Activated CD4-positive, alpha-beta T cell treated with anti-CD3 and anti-CD28 coated beads, Interleukin-2, amount 50 U/mL, for 1 hour (primary cell): ENCODE measurements at regions not wholly inside any gene's neighbourhood (a gene's known extent, or its start where the extent isn't known, plus 50 kb on each side); places are given as distances from the start of the nearest gene placed in this dataset.
"Not testable (repeated sequence)": the region's sequence is repeated elsewhere in the genome, so short reads cannot be mapped to it uniquely, and the experiment has no call there.

Source experiments
- DNase-seq: peaks from one replicate; pipeline ENCODE4 v3.0.0-alpha.2; 2020

- no peak for DNase-seq
Measured at GRCh38 chr2:121818546-121818945, 63.1 kb downstream of the TSN start.

GRCh38 chr2:121819846-121820245 lies 64.4 kb downstream of the TSN start:
- DNase-seq = no peak

GRCh38 chr2:121821476-121822158 lies 66.2 kb downstream of the TSN start:
- no peak for DNase-seq

DNA sequence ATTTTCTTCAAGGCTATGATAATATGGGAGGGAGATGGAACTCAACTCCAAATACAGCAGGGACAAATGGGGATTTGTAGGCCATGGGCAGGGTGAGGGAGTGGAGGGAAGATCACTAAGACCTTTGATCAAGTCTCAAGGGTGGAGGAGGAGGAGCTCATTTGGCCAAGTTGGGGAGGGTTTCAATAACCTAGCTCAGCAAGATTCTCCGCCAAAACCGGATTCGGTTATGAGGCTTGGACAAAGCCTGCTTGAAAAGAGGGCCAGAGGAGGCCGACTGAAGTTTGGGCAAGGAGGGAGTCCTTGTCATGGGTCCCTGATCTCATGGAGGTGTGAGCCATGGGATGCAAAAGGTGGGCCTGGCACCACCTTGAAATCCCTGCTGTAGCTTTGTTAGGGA lies 68.8 kb downstream of the TSN start:
- no peak for DNase-seq

- no peak for DNase-seq
Measured at GRCh38 chr2:121825003-121825950, 69.8 kb downstream of the TSN start.

DNA sequence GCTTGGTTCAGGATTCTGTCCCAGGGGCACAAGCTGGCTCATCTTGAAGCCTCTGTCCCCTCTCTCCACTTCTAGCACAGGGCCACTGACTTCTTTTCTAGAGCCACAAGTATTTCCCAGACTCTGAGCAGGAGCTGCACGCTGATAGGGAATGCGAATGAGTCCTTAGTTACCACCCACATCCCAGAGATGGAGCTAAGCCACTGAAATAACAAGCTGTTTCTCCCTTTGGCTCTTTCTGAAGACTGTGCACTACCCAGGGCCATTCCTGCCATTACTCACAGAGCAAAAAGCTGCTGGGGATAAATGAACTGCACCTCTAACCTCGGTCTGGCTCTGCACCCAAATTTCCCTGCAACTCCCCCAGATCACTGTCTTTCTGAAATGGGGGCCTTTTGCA lies 70.6 kb downstream of the TSN start:
- DNase-seq = no peak

DNA sequence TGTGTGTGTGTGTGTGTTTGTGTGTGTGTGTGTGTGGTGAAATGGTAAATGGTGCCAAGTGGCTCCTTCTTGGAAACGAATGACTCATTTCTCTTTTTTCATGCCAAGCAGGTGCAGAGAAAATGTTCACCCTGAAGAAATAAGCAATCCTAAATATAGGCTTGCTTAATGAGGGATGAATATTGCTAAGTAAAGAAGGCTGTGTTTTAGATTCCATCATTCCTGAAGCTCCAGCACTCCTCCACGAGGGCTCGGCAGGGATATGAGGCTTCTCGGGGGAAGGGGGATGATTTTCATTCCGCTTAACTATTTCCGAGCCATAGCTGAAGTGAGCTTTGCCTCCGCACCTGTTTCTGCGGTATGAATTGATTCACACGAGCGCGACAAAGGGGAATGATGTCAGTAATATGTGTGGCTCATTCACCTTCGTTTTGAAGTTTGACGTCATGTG lies 72.9 kb downstream of the TSN start:
- no peak for DNase-seq

DNA sequence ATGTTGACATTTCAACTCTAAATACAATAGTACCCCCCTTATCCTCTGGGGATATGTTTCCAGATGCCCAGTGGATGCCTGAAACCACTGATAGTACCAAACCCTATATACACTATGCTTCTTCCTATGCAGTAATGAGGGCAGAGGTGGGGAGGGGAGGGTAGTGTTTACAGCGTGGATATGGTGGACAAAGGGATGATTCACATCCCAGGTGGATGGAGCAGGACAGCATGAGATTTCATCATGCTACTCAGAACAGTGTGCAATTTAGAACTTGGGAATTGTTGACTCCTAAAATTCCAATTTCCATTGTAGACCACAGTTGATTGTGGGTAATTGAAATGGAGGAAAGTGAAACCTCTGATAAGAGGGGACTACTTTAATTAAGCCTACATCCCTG lies 75.4 kb downstream of the TSN start:
- DNase-seq = no peak

DNA sequence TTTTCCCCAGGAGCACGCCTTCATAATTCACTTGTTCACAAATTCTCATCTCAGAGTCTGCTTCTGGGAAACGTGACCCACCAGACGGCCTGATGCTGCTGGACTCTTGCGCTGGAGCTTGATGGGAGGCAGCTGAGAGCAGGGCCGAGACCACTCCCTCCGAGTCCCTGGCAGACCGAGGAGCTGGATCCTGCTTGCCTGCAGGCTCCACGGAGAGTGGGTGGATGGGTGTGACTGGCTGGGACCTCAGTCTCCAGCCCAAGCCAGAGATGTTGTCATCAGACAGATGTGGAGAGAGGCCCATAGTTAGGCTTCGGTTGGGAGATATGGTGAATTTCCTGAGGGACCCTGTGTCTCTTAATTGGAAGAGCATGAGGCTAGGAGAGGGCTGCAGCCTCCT lies 76.4 kb downstream of the TSN start:
- DNase-seq = no peak

DNA sequence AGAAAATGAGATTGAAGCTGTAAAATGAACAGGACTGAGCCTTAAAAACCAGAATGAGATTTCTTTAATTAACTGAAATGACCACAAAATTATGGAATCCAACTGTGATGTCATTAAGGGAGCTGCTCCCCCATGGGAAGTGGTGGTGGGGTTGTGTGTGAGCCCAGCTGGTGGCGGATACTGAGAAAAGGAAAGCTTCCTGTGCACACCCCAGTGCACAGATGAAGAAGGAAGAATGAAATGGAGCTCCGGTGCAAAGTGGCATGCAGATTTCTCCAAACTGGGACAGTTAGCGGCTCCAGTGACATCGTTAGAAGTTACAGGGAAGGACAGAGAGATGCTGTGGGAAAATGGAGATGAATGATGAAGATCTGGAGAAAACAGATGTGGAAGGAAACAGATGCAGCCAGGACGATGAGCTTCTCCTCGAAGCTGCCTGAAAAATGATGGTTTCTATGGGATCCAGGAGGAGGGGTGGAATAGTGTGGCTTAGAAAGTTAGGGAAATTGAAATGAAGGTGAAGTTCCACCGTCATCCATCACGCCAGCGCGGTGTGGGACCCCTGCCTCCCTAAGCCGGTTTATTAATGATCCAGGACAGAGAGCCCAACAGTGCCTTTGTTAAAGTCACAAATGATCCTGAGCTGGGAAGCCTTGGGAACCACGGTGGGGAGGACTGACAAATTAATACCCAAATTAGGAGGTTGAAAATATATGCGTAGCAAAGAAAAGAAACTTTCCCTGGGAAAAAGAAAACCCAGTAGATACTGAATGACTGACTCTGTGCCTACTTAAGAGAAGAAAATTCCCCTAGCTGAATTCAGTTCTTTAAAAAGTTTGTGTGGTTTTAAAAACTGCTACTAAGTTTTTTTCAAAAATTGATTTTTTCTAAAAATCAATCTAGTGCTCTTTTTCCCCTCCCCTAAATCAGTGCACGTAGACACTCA lies 77.2 kb downstream of the TSN start:
- DNase-seq = no peak

DNA sequence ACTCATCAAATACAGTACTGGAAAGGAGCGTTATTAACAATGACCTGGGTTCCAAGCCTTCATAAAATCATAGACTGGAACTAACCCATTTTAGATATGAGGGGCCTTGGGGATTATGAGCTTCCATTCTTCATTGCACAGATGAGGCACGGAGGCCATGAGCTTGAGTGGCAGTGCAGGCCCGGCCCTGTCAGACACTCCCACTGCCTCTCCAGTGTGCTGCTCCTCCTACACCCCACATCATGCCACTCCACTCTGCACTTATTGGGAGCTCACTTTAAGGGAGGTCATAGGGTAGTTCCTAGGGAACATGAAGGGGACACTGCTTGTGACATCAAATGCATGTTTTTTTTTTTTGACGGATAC lies 77.9 kb downstream of the TSN start:
- DNase-seq = no peak

- DNase-seq = no peak
Measured at GRCh38 chr2:121836611-121837010, 81.2 kb downstream of the TSN start.

GRCh38 chr2:121837591-121837990 lies 82.1 kb downstream of the TSN start:
- no peak for DNase-seq

DNA sequence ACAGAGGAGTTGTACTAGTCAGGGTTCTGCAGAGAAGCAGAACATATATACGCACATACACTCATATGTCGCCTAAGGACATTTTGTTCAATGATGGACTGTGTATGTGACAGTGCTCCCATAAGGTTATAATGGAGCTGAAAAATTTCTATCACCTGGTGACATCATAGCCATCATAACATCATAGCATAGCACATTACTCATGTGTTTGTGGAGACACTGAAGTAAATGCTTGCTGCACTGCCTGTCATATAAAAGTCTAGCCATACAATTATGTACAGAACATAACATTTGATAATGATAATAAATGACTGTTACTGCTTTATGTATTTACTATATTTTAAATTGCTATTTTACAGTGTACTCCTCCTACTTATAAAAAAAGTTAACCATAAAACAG lies 83.1 kb downstream of the TSN start:
- DNase-seq = no peak

DNA sequence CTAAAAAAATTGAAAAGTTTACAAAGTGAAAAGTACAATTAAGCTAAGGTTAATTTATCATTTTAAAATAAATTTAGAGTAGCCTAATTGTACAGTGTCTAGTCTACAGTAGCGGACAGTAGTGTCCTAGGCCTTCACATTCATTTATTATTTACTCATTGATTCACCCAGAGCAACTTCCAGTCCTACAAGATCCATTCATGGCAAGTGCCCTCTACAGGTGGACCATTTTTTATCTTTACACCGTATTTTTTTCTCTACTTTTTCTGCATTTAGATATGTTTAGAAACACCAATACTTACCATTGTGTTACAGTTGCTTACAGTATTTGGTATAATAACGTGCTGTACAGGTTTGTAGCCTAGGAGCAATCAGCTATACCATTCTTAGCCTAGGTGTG lies 84.1 kb downstream of the TSN start:
- no peak for DNase-seq

DNA sequence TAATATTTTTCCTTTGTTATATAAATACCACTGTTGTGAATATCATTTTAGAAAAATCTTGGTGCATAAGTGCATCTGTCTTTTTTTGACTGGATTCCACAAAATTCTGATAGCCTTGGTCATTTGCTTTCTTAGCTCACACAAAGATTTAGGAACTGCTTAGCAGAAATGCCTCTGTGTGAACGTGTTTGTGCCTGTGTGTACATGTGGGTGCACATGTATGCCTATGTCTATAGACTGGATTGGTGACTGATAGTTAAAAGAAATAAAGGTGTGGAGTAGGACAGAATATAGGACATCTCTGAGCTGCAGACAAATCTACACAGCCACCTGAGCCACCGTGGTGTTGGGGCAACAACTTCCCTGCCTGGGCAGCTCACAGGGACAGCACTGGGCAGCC lies 93.8 kb downstream of the TSN start:
- DNase-seq = no peak

GRCh38 chr2:121853149-121853548 lies 97.7 kb downstream of the TSN start:
- not testable (repeated sequence) for DNase-seq

DNA sequence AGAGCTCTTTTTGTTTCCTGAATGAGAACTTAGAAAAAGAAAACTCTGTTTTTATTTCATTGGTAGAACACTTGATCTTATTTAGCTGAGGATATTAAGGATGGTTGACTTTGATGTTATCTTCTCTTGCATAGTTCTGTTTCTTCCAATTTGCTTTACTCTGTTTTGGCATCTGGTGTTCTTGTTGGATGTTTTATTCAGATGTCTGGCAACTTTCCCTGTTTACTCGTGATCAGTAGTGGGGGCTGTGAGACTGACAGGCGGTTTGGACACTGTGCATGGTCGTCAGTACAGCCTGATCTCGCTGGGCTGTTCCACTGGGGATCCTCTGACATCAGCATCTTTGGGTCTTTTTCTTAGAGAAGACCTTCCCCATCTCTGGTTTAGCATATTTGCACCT lies 100.1 kb downstream of the TSN start:
- no peak for DNase-seq

DNA sequence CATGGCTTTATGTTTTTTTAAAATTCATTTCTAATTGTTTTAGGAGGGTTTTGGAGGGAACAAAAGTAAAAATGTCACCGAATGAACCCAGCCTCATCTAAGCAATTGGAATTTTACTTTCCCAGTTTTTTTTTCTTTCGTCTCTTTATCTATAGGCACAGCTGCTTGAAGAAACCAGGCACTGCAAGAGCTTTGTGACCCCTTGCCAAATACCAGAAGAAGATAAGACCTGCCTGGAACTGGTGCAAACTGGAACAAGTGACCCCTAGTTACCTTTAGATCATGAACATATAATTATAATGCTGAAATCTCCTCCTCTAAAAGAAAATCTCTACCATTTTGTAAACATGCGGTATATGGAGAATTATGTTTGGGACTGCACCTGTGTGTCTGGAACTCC lies 100.9 kb downstream of the TSN start:
- no peak for DNase-seq

- no peak for DNase-seq
Measured at GRCh38 chr2:121858369-121858768, 102.9 kb downstream of the TSN start.

- DNase-seq = no peak
Measured at GRCh38 chr2:121858847-121859246, 103.4 kb downstream of the TSN start.

DNA sequence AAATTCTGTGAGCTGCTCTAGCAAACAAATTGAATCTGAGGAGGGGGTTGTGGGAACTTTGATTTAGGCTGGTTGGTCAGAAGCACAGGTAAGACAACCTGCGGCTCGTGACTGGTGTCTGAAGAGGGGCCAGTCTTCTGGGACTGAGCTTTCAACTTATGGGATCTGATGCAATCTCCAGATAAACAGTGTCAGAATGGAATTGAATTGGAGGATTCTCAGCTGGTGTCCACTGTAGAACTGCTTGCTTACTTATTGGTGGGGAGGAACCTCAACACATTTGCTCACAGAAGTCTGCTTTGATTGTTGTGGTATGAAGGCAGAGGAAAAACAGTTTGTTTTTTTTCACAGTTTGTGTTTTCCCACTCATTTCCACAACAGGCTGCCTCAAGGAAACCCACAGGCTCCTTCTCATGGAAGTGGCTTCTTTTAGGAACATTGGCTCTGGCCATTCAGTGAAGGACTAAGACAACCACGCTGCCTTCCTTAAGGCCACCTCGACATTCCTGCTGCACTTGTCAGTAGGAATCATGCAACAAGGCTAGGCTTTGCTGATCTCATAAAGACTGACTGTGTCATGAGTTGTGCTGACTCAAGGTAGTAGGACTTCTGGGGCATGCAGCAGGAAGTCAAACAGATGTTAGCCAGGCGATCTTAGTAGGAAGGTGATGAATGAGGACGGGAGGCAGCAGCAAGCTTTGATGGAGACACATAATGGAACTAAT lies 104.7 kb downstream of the TSN start:
- no peak for DNase-seq
